Fibroblast of peridontal ligament (primary cell): ENCODE measurements at regions not wholly inside any gene's neighbourhood (a gene's known extent, or its start where the extent isn't known, plus 50 kb on each side); places are given as distances from the start of the nearest gene placed in this dataset.

Experiments used
- DNase-seq: peaks from one replicate; pipeline ENCODE4 v3.0.0-alpha.2; 2010; ENCODE audit errors: extremely low read depth

- DNase-seq = no peak
Measured at GRCh38 chr11:122177238-122177637, 61.2 kb upstream of the BLID start.

DNA sequence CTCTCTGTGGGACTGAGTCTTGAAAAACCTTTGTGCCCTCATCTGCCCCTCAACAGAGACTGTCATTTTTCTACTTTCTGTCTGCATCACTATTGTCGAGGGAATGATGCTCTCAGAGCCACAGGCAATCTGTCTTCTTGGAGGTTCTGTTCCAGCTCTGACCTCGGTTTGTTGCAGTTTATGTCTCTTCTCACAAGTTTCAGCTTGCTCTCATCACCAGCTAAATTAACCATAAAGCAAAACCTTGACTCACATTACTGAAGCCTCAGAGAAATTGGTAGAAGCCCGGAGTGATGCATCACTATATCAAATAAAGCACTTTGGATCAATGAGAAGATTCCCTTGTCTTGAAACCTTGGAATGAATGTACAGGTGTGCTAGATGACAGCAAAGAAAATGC, 60.6 kb upstream of the BLID start:
- peak; percentile 55 for DNase-seq

- no peak for DNase-seq
Measured at GRCh38 chr11:122175306-122175705, 59.3 kb upstream of the BLID start.

GRCh38 chr11:122173587-122173986, 57.6 kb upstream of the BLID start:
- DNase-seq = no peak

- DNase-seq = no peak
Measured at GRCh38 chr11:122173074-122173450, 57.0 kb upstream of the BLID start.

DNA sequence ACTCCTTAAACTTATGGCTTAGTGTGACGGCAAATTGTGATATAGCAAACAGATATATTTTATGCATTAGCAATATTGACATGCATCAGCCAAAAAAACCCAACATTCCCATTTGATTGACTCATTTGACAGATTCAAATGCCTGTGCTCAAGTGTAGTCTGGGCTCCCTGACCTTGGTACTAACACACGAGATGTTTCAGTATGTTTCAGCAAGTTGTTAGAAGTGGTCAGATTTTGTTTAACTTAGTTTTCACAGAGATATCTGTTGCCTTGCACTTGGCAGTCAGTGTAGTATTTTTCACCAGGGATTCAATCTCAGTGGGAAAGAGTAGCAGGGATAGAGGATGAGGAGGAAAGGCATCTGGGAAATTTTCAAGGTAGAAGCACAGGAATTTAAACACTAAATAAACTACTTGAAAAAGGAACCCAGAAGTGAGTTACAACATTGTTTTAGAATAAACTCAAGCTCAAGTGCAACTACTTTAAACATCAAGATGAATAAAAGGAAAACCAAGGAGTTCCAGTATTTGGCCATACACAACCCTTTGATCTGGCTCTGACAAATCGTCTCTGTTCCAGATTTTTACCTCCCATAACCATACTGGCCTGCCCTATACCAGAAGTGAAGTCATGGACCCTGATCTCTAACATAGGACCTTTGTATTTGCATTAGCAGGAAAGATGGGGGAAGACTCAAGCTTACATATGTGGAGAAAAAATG, 56.5 kb upstream of the BLID start:
- DNase-seq = peak; percentile 83

GRCh38 chr11:122170815-122171475, 54.9 kb upstream of the BLID start:
- DNase-seq = peak; percentile 75

DNA sequence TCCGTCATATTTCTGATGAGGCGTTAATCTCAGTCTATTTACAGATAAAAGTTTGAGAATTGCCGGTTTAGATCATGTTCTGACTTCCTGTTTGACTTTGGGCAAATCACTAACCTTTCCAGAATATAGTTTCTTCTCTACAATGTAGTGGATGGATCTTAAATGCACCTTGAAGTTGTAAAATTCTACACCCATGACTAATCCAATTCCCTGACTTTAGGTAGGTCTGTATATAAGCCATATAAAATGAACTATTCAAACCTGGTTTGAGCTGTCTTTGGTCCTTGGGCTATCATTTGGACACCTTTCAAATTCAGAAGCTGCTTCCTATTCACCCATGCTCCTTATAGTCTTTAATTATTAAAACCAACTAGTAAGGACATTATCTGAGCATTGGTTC, 52.2 kb upstream of the BLID start:
- no peak for DNase-seq

GRCh38 chr11:122167100-122167499, 51.1 kb upstream of the BLID start:
- DNase-seq = peak; percentile 79

DNA sequence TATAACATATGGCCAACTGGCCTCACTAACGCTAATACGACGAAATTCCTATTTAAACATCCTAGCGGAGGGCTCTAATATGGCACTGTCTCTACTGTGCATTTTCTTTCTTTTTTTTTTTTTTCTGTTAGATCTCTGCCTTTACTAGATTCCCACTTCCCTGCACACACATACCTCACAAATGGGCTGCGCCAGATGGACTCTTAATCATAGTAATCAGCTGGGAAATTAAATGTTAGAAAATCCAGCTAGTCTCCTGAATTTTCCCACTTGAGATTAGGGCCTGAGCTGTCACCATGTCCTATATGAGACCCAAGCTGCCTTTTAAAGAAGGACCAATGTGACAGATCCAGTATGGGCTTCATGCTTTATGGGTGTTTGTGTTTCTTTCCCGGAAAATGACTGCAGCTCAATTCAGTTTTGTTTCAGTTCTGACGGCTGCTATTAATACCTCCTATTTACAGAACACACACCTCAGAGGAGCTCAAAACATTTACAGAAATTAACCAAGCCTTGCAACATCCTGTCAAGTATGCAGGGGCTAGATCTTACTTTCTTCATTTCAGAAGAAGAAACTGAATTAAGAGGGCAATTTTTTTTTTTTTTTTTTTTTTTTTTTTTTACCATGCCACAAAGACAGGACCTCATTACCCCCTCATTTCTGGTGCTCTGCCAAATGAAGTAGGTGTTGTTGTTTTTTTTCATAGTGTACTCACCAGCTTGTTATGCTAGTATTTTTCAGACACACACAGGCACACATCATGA, 49.8 kb upstream of the BLID start:
- no peak for DNase-seq
